ENCODE measurements at regions not wholly inside any gene's neighbourhood (a gene's known extent, or its start where the extent isn't known, plus 50 kb on each side); places are given as distances from the start of the nearest gene placed in this dataset.
"Not testable (repeated sequence)": the region's sequence is repeated elsewhere in the genome, so short reads cannot be mapped to it uniquely, and the experiment has no call there.

DNA sequence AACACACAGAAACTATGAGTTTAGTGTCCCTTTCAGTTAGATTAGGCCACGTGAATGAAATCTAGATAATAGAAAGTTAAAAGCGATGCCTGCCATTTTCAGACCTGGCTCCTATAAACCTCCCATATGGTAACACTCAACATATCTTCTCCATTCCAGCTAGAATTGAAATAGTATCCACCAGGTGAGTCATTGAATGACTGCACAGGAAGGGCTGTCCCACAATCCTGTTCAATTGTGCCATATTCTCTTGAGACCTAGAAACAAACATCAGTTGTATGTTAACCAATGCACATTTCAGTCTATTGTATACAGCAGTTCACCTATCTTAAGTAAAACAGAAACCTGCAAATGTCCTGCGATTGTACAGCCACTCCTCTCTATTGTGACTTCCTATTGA is 659.3 kb upstream of the SLIT2 start:
- DNase-seq (ENCODE audit: low spot score): no peak

DNA sequence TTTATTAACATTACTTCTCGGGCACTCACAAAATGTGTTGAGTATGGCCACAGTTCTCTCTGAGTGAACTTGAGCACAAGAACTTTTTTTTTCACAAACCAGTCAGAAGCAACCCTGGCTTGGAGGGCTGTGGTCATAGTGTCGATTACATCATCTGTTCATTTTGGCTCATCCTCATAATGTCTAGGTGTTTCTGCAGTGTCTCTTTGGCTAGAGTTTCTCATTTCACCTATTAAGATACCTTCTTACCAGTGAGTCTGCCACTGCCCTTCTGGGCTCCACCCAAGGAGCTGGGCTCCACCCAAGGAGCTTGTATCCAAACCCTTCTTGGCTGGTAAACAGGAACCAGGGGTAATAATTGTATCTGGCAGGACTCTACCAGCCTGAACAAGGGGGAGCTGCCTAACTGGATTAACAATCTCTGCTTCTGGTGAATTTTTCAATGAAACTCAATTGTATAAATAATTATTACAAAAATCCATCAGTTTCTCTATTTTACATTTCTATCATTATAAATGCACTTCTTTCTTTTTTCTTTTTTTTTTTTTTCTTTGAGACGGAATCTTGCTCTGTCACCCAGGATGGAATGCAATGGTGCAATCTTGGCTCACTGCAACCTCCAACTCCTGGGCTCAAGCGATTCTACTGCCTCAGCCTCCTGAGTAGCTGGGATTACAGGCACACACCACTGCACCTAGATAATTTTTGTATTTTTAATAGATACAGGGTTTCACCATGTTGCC is 667.7 kb upstream of the SLIT2 start:
- DNase-seq (ENCODE audit: low spot score): no peak

DNA sequence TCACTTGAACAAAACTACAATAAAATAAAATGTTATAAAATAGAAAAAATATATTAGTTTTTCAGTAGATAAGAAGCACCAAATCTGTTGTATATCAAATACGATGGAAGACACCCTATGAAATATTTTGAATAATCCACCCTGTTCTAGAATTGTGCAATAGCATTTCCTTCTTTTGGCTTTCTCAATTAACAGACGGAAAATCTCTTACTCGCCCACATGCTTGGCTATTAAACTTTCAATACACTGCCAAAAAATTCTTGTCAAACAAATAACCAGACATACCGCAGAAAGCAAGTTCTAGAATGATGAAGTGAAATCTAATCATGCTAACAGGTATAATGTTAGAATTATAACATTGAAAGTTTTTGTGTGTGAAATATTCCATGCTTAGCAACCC is 671.6 kb upstream of the SLIT2 start:
- no peak for DNase-seq (ENCODE audit: low spot score)

- DNase-seq (ENCODE audit: low spot score): no peak
Measured at GRCh38 chr4:19579608-19580007, 672.1 kb upstream of the SLIT2 start.

GRCh38 chr4:19577097-19577496 is 674.6 kb upstream of the SLIT2 start:
- DNase-seq (ENCODE audit: low spot score): no peak

DNA sequence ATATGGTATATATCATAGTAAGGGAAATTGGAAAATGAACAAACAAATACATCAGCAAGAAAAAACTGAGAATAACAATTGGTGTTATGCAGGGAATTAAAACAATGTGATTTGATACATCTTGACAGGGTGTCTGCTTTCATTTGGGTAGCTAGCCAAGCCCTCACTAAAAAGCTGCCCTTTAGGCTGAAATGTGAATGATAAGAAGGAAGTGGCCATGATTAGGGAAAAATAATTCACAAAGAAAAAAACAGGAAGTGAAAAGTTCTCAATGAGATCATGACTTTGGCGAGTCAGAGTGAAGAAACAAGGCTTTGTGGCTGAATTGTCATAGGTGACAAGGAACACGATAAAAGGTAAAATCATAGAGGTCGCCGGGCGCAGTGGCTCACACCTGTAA is 675.8 kb upstream of the SLIT2 start:
- DNase-seq (ENCODE audit: low spot score): no peak

GRCh38 chr4:19566041-19566440 is 685.7 kb upstream of the SLIT2 start:
- DNase-seq (ENCODE audit: low spot score): no peak

- no peak for DNase-seq (ENCODE audit: low spot score)
Measured at GRCh38 chr4:19562456-19562855, 689.2 kb upstream of the SLIT2 start.

DNA sequence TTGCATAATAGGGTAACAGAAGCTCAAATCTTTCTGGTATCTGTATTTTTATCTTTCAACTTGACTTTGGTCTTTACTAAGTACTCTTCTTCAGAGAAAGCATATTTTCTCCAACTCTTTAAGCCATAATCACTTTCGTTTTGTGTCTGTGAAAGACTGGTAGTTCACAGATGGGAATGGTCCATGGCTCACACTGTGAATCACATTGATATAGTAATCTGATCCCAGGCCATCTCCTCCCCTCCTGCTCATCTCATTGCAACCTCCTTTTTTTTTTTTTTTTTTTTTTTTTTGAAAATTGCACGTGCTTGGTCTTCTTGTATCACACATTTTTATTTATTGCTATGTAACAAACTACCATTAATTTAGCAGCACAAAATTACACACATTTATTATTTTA is 694.5 kb upstream of the SLIT2 start:
- DNase-seq (ENCODE audit: low spot score): no peak

DNA sequence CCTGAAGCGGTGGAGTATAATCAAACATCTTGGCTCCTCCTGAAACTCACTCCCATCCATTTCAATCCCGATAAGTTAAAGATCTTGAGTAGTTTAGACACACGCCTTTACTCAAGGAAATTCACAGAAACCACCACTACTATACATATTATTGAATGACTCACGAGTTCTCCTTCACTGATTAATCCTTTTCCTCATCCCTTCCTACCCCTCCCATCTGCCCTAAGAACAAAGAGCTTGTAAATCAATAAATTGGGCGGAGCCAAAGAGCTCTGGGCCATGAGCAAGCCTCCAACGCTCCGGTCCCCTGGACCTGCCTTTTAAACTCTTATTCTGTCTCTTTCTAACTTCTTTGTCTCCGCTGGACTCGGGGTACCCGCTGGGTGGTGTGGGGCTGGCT is 695.4 kb upstream of the SLIT2 start:
- DNase-seq (ENCODE audit: low spot score): not testable (repeated sequence)

DNA sequence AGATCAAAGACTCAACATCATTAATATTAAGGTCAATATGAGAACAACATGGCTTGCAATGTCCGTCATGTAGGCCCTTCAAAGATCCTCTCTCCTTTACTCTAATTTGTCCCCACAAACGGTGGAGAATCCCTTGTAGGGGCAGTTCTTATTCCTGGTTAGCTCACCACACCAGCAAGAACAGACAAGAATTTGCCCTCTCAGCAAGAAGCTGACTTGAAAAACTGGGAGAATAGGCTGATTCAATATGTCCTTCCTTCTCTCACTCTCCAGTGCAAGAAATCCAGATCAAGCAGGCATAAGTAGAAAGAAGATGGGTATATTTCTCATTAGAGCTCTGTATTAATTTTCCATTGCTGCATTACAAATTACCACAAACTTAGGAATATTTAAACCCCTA is 704.2 kb upstream of the SLIT2 start:
- DNase-seq (ENCODE audit: low spot score): no peak

DNA sequence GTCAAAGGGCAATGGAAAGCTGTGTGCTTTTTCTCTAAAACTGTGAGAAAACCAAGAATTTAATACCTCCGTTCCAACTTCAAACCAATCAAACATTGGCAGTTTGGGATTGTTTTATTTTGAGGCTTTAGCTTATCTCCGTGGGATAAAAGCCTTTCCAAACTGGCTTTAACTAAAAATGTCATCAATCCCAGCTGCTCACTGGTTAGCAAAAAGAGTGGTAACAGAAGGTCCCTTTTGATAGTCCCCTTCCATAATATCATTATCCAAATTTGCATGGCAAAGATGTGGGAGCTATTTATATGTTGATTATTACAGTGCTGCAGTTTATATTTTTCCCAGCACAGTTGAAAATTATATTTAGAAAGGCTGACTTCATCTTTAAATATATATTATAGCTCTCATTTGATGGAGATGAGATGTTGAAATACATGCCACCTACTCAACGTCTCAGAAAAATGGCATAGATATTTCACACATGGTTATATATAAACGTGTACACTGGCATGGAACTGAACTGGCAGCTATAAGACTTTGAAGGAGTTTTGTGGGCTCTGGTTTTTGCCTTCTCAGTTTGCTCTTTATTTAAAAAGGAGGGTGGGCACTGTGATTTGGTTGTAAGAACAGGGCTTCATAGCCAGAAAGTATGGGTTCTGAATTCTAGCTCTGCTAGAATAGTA is 707.1 kb upstream of the SLIT2 start:
- no peak for DNase-seq (ENCODE audit: low spot score)

GRCh38 chr4:19540859-19541540 is 710.7 kb upstream of the SLIT2 start:
- no peak for DNase-seq (ENCODE audit: low spot score)

GRCh38 chr4:19539201-19539600 is 712.5 kb upstream of the SLIT2 start:
- DNase-seq (ENCODE audit: low spot score): no peak

DNA sequence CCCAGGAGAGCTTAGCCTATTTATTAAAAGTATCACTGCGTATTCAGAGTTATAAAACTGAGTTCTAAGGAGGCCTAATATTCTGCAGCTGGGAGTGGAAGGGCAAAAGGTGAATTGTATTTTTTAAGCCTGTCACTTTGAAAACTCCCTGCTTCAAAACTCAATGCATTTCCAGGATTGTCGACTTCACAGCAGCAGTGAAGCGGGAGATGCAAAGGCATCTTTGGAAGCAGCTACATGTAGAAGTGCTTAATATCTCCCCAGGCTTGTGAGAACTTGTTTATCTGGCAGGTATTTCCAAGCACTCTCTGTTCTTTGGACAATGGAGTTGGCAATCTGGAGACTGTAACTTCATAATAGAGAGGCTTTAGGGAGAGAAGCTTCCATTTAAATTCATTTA is 717.5 kb upstream of the SLIT2 start:
- DNase-seq (ENCODE audit: low spot score): no peak

GRCh38 chr4:19531906-19532848 is 719.5 kb upstream of the SLIT2 start:
- no peak for DNase-seq (ENCODE audit: low spot score)

GRCh38 chr4:19523964-19524363 is 727.7 kb upstream of the SLIT2 start:
- no peak for DNase-seq (ENCODE audit: low spot score)

GRCh38 chr4:19522966-19523365 is 728.7 kb upstream of the SLIT2 start:
- DNase-seq (ENCODE audit: low spot score): no peak

DNA sequence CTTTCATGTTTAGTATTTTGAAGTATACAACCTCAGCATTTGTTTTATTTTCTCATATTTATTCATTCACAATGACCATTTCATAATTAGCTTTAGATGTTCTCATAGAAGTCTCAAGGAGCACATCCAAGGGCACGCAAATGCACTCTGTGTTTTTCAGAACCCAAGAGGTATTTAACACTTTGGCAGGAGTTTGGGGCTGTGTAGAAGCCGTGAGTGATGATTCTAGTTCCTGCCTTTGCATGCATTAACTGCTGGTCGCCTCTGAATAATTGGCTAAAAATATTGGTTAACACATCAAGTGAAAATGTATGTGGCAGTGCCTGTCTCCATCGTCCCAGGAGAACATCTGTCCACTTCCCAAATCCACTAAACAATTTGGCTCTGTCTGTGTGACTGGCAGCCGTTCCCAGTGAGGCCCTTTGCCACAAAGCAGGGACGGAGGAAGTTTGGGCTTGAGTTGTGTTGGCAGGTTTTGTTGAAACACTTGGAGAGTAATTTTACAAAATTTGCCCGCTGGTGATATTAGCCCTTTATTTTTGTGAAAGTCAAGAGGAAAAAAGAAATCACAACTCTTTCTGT is 730.7 kb upstream of the SLIT2 start:
- DNase-seq (ENCODE audit: low spot score): no peak

GRCh38 chr4:19514276-19515070 is 737.2 kb upstream of the SLIT2 start:
- DNase-seq (ENCODE audit: low spot score): no peak

- no peak for DNase-seq (ENCODE audit: low spot score)
Measured at GRCh38 chr4:19512086-19512485, 739.6 kb upstream of the SLIT2 start.

All from COLO829 (cell line).